HL-60 (cell line): ENCODE measurements at regions not wholly inside any gene's neighbourhood (a gene's known extent, or its start where the extent isn't known, plus 50 kb on each side); places are given as distances from the start of the nearest gene placed in this dataset.

Experiments
- GABPA ChIP-seq: IDR thresholded peaks from 2 replicates; pipeline ENCODE4 v1.6.1; 2012; ENCODE audit warnings: low read depth
- POLR2AphosphoS5 ChIP-seq: IDR thresholded peaks from 2 replicates; pipeline ENCODE4 v1.6.1; 2012; ENCODE audit warnings: low read depth
- TF ChIP-seq, protein P1 (sequence below): IDR thresholded peaks from one replicate; pipeline ENCODE4 v1.5.1; 2011; ENCODE audit warnings: low read length, control low read depth, inconsistent platforms; ENCODE audit not compliant: insufficient read depth

DNA sequence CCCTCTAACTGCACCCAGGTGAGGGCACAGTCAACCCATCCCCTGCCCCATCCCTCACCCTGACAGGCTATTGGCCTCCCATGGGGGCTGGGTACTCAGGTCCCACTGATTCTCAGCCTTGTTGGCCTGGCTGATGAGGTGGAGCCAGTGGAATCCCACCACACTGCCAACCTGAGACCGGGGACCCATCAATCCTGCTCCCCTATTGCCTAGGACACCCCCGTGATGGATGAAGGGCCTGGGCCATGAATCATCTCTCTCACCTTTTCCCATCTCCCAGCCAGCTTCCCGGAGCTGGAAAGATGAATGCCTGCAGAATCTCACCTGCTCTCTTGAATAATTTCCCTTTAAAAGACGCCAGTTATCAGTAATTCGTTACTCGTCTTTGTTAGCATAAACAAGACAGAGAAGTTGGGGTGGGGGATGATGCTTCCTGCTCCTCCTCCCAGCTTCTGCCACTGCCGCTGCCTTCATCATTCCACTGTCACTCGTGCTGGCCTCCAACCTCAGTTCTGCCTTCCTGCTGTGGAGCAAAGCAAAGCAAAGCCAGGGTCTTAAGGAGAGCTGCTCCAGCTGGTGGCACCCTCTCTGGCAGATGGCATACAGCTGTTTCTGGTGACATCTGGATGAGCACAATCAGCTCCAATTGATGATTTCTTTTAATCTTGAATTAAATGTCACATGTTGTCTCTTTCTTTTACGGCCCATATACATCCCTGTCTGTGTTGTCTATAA is 204.0 kb upstream of the NECTIN1 start:
- TF ChIP-seq, protein P1, sequence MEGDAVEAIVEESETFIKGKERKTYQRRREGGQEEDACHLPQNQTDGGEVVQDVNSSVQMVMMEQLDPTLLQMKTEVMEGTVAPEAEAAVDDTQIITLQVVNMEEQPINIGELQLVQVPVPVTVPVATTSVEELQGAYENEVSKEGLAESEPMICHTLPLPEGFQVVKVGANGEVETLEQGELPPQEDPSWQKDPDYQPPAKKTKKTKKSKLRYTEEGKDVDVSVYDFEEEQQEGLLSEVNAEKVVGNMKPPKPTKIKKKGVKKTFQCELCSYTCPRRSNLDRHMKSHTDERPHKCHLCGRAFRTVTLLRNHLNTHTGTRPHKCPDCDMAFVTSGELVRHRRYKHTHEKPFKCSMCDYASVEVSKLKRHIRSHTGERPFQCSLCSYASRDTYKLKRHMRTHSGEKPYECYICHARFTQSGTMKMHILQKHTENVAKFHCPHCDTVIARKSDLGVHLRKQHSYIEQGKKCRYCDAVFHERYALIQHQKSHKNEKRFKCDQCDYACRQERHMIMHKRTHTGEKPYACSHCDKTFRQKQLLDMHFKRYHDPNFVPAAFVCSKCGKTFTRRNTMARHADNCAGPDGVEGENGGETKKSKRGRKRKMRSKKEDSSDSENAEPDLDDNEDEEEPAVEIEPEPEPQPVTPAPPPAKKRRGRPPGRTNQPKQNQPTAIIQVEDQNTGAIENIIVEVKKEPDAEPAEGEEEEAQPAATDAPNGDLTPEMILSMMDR: no peak
- no peak for TF ChIP-seq GABPA
- TF ChIP-seq POLR2AphosphoS5: no peak
